Kidney glomerular epithelial cell (primary cell): ENCODE measurements at regions not wholly inside any gene's neighbourhood (a gene's known extent, or its start where the extent isn't known, plus 50 kb on each side); places are given as distances from the start of the nearest gene placed in this dataset.
"Not testable (repeated sequence)": the region's sequence is repeated elsewhere in the genome, so short reads cannot be mapped to it uniquely, and the experiment has no call there.

Experiments used
- DNase-seq: peaks from one replicate; lab custom pipeline; 2025; lab: John Stamatoyannopoulos, UW

DNA sequence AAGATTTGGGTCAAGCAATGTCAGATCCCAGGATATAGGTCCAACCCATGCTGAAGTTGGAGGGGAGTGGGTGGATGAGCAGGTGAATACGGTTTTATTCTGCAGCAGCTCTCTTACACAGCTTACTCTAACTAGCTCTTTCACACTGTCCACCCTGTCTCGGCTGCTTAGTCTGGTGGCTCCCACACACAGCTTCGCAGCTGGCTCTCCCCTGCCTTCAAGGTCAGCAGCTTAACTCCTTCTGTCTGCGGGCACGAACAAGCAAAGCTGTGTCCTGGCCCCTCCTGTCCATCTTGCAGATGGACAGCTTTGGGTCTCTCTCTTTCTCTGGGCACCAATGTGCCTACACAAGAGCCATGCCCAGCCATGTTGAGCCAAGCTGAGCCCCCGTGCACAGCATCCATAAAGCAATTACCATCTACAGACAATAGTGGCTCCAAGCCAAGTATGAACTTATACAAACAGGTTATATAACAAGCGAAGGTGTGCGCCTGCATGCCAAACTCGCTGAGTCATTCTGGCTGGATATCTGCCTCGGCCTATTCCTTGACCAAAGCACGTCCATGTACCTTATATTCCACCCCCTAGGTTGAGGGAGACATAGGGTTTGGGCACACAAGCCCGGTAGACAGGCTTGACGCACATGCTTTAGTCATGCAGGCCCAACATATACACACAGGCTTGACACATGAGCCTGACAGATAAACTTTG lies 1307.8 kb upstream of the RAG2 start:
- no peak for DNase-seq

DNA sequence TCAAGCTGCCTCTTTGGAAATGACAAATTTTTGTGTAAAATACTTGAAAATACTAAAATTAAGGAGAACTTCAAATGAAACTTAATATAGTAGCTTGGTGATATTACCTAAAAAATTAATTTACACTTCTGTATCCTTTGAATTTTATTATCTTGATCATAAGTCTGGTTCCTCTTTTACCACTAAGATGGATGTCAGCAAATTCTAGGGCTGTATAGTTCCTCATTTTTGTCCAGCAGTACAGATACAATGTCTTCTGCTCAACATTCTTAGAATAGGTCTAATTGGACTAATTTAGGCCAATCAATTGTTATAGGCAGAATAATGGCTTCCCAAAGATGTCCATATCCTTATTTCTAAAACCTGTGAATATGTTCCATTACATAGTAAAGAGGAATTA lies 1298.0 kb upstream of the RAG2 start:
- no peak for DNase-seq

DNA sequence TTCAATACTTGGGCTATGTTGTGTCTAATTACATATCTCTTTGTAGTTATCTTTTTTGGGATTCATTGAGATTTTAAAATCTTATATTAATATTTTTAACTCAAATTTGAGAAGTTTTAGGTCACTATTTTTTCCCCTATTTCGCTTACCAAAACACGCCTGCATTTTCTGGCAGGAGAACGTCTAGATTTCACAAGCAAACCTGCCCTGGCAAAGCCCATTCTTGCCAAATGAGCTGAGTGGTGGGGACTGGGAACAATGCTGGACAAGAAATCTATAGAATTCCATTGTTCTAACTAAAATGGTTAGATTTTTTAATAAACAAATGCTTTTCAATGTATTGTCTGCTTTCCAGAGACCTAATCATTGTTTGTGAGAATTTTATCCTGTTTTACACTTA lies 1283.7 kb upstream of the RAG2 start:
- no peak for DNase-seq

DNA sequence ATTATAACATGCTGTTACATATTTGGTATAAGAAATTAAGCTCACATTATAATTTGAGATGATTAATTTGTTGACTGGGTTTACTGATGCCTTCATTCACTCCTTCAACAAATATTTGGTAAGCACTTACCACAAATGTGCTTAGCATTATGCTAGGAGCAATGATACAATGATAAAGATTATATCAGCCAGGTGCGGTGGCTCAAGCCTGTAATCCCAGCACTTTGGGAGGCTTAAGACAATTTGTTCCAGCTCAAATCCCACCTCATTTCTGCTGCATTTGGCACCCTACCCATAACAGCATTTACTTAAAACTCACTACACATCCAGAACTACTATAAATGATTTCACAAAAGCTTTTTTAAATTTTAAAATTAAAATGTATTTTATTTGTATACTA lies 1263.6 kb upstream of the RAG2 start:
- no peak for DNase-seq

DNA sequence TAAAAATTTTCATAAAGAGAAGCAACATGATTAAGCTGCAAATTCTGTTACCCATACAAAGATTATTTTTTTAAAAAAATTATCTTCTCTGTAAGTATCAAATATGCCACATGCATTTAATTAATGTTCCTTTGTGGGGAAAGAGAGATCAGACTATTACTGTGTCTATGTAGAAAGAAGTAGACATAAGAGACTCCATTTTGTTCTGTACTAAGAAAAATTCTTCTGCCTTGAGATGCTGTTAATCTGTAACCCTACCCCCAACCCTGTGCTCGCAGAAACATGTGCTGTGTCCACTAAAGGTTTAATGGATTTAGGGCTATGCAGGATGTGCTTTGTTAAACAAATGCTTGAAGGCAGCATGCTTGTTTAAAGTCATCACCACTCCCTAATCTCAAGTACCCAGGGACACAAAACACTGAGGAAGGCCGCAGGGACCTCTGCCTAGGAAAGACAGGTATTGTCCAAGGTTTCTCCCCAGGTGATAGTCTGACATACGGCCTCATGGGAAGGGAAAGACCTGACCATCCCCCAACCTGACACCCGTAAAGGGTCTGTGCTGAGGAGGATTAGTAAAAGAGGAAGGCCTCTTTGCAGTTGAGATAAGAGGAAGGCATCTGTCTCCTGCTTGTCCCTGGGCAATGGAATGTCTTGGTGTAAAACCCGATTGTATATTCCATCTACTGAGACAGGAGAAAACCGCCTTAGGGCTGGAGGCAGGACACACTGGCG lies 1260.9 kb upstream of the RAG2 start:
- DNase-seq = not testable (repeated sequence)

DNA sequence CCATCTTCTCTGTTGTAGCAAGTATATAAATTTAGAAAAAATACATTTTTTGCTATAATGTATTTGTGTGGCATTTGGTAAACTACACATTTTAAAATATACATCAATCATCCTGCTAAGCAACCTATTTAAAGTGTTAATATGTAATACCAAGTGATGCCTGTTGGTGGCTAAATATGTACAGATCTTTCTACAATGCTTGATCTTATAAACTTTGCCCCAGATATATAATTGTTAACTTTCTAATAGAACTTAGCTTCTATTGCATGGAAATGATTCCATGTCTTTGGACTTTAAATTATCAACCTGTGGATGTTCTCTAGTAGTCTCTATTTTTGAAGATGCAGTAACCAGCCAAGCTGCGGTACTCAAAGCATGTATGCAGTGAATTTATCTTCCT lies 1260.4 kb upstream of the RAG2 start:
- DNase-seq = no peak

DNA sequence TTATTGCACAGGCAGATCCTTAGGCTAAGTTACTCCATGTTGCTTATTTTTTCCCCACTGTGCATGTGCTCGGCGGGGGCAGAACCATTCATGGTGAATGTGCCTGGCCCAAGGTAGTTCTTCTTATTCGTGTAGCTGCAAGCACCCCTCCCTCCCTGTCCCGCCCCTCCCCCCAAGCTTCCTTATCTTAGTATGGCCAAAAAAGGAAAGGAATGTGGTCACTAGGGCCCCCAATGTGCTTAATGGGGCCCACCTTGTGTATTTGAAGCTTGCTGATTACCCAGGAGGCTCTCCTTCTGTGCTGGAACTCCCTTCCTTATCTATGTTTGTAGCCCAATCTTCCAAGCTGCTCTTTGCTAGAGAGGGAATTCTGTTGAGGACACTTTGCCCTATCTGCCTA lies 1259.7 kb upstream of the RAG2 start:
- DNase-seq = no peak

DNA sequence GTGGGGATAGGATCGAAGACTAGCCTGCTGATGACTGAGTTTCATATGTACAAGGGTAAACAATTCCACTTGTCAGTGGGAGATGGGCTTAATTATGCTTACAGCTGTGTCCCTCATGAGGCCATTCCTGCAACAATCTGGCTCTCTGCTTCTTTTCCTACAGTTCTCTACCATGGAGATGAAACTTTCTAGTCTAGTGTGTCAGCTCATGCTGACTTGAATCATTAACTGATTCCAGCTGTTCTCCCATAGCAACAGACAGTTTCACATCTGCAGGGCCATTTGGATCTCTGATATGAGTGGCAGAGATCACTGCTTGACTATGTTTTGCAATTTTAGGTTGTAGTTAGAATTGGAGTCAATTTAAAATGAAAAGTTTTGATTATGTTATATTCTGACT lies 1251.7 kb upstream of the RAG2 start:
- DNase-seq = no peak

DNA sequence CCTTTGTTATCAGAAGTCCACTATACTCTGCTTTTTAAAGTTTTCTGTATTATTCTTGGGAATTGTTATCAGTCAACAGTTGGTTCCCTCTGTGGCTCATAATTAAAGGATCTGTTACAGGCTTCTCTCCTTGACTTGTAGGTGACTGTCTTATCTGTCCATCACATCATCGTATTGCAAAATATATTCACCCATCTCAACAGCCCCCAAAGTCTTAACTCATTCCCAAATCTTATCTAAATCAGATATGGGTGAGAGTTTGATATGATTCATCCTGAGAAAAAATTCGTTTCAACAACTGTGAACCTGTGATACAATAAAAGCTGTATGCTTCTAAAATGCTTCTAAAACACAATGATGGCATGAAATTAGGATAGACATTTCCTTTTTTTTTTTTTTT lies 1245.6 kb upstream of the RAG2 start:
- DNase-seq = no peak

DNA sequence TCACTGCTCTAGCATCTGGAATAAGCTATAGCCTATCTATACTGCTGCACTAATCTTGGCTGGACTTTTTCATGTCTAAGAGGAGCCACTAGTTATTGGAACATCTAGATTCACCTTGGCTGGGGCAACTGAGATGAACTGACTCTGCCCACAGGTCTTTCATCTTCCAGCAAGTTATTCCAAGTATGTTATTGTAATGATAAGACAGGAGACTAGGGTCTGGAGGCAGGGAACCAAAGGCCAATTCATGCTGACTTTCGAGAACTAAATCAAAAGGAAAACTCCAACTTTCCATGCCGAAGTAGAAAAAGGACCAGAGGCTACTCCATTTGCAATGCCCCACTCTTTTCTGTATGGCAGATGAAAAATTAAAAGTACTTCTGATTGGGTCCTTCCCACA lies 1243.0 kb upstream of the RAG2 start:
- peak; percentile 26 for DNase-seq

DNA sequence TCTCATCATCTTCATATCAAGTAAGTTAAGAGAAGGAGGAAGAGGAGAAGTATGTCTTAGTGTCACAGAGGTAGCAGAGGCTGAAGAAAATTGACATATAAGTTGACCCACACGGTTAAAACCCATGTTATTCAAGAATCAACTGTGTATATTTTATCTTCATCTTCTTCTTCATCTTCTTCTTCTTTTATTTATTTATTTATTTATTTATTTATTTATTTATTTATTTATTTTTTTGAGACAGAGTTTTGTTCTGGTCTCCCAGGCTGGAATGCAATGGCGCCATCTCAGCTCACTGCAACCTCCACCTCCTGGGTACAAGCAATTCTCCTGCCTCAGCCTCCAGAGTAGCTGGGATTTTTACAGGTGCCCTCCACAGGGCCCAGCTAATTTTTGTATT lies 1242.3 kb upstream of the RAG2 start:
- DNase-seq = not testable (repeated sequence)

DNA sequence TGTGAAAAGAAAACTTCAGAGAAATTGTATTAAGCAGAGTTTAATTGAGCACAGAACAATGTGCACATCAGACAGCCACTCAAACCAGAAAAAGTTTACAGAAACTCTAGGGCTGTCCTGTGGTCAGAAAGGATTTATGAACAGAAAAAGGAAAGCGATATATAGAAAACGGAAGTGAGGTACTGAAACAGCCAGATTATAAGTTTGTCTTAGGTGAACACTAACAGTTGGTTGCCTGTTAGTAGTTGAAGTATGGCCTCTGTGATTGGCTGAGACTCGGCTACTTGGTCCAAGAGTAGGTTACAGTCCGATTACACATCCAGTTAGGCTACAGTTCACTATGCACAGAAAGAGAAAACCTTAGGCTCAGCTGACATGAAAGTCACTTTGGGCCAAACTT lies 1232.5 kb upstream of the RAG2 start:
- no peak for DNase-seq

DNA sequence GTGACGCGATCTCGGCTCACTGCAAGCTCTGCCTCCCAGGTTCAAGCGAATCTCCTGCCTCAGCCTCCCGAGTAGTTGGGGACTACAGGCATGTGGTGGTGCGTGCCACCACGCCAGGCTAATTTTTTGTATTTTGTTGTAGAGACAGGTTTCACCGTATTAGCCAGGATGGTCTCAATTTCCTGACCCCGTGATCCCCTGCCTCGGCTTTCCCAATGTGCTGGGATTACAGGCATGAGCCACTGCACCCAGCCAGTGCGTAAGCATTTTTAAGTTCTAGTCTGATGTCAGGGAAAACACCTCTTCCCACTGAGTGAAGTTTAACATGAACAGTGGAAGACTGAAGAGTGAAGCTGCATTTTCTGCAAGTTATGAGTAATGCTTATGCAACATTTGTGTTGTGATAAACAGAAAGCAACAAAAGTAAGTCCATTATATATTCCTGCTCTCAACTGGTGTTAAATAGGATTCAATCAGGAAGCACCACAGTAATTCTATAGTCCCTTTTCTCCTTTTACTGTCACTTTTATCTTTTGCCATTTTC lies 1219.8 kb upstream of the RAG2 start:
- DNase-seq = no peak

DNA sequence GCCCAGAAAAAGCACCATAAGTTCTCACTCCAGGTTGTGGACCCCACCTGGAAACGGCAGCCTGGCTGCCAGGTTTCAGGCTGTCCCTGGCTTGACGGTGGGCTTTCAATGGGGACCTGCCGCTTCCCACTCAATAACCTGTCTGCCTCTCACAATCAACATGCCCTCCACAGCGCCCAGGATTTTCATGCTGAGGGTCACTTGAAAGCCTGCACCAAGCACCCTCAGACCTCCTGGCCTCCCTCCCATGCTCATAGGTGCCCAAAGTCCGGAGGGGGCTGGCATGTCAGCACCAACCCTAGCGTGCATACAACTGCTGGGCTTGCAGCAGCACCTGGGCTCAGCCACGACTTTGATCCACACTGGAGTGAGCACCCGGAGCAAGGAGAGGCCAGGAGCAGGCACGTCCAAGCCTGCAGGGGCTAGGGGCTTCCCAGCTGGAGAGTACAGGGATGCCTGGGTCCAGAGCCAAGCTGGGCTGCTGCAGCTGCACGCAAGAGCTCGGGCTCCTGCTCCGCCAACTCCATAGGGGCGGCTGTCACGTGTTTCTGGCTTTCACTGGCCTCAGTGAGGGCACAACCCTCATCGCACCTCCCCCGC lies 1214.3 kb upstream of the RAG2 start:
- DNase-seq = no peak

DNA sequence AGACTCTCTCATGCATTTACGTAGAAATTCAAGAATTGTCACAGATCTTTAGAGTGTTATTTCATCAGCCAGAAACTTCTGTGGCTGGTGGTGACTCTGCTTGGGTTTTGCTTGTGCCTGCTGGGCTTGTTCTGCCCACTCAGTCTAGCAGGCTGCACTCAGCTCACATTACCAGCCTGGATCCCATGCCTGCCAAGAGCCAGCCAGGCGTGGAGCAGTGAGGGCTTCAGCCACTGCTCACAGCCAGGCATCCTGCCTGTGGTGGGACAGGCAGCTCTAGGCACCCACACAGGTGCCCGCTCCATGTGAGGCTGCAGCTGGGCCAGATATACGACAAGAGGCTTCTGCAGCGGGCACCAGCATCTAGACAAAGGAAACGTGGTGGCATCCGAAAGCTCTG lies 1213.3 kb upstream of the RAG2 start:
- DNase-seq = peak; percentile 7

DNA sequence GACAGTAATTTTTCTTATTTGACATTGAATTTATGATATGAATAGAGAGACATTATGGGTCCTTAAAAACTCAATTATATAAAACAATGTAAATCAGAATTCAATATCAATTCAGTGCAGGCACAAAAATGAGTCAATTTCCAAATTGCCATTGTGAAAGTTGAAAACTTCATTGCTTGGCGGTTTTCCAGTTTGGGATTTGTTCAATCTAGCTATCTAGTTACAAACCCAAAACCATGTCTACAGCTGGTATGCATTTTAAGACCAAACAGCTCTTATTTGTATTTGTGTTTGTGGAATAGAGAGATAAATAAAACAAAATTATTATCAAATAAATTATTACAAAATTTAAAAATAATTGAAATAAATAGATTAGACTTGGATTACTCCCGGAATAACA lies 1206.6 kb upstream of the RAG2 start:
- no peak for DNase-seq

DNA sequence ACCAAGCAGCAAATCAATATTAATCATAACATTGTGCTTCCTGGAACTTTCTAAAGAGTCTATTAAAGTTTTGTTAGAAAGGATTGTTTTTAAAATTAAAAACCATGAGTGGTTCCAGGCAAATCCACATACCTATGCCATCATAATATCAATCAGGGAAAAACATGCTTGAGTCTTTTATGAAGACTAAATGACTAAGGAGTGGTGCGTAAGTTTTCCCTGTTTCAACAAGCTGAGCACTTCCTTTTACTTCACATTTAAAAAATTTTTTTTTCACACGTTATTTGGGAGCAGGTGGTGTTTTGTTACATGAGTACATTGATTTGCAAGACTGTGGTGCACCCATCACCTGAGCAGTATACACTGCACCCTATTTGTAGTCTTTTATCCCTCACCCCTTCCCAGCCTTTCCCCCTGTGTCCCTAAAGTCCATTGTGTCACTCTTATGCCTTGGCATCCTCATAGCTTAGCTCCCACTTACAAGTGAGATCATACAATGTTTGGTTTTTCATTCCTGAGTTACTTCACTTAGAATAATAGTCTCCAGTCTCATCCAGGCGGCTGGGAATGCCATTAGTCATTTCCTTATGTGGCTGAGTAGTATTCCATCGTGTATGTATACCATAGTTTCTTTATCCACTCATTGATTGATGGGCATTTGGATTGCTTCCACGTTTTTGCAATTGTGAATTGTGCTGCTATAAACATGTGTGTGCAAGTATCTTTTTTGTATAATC lies 1190.3 kb upstream of the RAG2 start:
- DNase-seq = peak; percentile 91

DNA sequence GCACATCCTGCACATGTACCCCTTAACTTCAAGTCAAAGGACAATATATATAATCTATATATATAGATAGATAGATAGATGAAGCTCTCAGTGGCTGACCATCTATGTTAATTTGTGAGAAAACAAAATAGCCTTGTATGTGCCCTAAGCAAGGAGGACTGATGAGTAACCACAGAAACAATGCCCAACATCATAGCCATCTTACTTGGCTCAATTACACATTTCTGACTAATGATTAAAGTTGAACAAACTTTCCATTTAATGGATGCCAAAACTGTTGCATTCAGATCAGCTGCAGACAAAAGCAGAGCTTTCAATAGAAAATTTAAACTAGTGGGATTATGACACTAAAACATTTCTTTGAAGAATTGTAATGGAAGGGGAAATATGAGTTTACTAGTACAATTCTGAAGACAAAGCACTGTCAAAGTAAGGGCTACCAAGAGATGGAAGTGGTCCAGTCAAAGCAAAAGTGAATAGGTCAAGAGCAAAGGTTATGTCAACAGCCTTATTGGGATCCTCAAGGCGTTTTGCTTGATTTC lies 1188.2 kb upstream of the RAG2 start:
- DNase-seq = peak; percentile 65

DNA sequence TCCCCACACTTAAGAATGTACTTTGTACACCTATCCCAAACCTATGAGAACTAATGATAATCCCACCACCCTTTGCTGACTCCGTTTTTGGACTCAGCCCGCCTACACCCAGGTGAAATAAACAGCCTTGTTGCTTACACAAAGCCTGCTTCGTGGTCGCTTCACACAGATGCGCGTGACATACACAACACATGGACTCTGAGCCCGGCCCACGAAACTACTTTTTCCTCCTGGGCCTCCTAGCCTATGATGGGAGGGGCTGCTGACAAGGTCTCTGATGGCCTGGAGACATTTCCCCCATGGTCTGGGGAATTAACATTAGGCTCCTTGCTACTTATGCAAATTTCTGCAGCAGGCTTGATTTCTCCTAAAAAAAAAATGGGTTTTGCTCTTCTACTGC lies 1176.4 kb upstream of the RAG2 start:
- no peak for DNase-seq

DNA sequence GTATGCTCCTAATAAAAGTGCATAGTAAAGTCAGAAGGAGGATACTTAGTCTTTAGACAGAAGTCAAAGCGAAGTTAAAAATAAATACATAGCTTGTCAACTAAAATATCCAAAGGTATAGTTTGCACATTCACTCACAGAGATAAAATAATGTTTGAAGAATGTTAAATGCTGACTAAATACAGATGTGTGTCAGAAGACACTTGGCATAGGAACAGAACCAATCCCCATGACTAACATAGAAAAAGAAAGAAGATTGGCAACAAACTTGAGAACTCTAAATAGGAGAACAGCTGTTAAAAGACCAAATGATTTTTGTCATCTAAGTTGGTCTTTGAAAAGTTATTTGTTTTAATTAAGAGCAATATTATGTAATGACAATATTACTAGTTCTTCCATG lies 1172.1 kb upstream of the RAG2 start:
- DNase-seq = no peak

DNA sequence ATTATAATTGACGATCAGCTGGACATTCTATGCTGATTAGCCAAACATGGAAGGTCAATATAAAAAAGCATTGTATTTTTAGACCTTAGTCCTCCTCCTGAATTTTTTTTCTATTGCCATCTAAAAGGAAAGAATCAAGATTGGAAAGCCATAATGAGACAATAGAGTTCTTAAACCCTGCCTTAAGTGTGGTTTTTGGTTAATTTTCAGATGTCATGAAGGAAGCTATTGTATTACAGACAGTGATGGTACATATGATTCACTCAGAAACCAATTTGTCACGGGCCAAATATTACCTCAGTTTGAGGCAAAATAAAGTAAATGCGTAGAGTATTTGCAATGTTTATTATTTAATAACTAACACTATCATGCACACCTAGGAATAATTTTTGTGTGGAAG lies 1164.0 kb upstream of the RAG2 start:
- DNase-seq = no peak

DNA sequence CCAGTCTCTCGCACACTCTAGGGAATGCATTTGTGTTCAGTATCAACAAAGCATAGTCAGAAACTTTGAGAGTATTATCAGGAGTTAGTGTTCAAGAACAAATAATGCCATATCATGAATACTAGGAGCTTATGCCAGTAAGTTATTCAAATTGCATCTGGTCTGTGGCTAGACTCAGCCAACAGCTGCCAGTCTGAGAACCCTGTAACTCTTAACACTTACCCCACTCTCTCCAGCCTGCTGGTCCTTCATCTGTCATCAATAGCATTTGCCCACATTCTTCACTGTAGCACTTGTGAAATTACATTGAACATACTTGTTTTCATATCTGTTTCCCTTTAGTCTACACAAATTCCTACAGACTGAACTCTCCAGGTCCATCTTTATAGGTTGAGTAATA lies 1157.5 kb upstream of the RAG2 start:
- no peak for DNase-seq
